ENCODE measurements at regions not wholly inside any gene's neighbourhood (a gene's known extent, or its start where the extent isn't known, plus 50 kb on each side); places are given as distances from the start of the nearest gene placed in this dataset.

GRCh38 chr6:103879800-103880199 lies 979.9 kb downstream of the HACE1 start:
- no peak for DNase-seq (ENCODE audit: extremely low spot score, unreplicated experiment)
- Mint-ChIP-seq H3K27ac (no peak overlapping the region), H3K9me3 (peaks cover 17% of the 10 kb centered on the region), H3K27me3 (no peaks in the 10 kb centered on the region), H3K4me1 (ENCODE audit: unreplicated experiment) (no peaks in the 10 kb centered on the region), H3K36me3 (no peaks in the 10 kb centered on the region), H3K4me3 (no peak overlapping the region)
- TF ChIP-seq, protein P1, sequence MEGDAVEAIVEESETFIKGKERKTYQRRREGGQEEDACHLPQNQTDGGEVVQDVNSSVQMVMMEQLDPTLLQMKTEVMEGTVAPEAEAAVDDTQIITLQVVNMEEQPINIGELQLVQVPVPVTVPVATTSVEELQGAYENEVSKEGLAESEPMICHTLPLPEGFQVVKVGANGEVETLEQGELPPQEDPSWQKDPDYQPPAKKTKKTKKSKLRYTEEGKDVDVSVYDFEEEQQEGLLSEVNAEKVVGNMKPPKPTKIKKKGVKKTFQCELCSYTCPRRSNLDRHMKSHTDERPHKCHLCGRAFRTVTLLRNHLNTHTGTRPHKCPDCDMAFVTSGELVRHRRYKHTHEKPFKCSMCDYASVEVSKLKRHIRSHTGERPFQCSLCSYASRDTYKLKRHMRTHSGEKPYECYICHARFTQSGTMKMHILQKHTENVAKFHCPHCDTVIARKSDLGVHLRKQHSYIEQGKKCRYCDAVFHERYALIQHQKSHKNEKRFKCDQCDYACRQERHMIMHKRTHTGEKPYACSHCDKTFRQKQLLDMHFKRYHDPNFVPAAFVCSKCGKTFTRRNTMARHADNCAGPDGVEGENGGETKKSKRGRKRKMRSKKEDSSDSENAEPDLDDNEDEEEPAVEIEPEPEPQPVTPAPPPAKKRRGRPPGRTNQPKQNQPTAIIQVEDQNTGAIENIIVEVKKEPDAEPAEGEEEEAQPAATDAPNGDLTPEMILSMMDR (conservative IDR thresholded peaks at IDR 0.05), result no peak

GRCh38 chr6:103875221-103875620 lies 984.5 kb downstream of the HACE1 start:
- TF ChIP-seq, protein P1 (conservative IDR thresholded peaks at IDR 0.05), result no peak
- H3K4me3 Mint-ChIP-seq, result no peak overlapping the region
- H3K27ac Mint-ChIP-seq, result no peak overlapping the region
- H3K9me3 Mint-ChIP-seq, result peaks cover 5% of the 10 kb centered on the region
- H3K4me1 Mint-ChIP-seq (ENCODE audit: unreplicated experiment), result peaks cover 3% of the 10 kb centered on the region
- no peak for DNase-seq (ENCODE audit: extremely low spot score, unreplicated experiment)
- H3K36me3 Mint-ChIP-seq, result no peaks in the 10 kb centered on the region
- no peaks in the 10 kb centered on the region for H3K27me3 Mint-ChIP-seq

GRCh38 chr6:103874575-103874974 lies 985.1 kb downstream of the HACE1 start:
- no peak overlapping the region for H3K27ac Mint-ChIP-seq
- peaks cover 4% of the 10 kb centered on the region for H3K9me3 Mint-ChIP-seq
- no peaks in the 10 kb centered on the region for H3K36me3 Mint-ChIP-seq
- no peak overlapping the region for H3K4me3 Mint-ChIP-seq
- H3K27me3 Mint-ChIP-seq, result no peaks in the 10 kb centered on the region
- DNase-seq (ENCODE audit: extremely low spot score, unreplicated experiment), result no peak
- TF ChIP-seq, protein P1 (conservative IDR thresholded peaks at IDR 0.05), result no peak
- peaks cover 3% of the 10 kb centered on the region for H3K4me1 Mint-ChIP-seq (ENCODE audit: unreplicated experiment)

- TF ChIP-seq, protein P1 (conservative IDR thresholded peaks at IDR 0.05), result no peak
- Mint-ChIP-seq H3K27me3 (no peaks in the 10 kb centered on the region), H3K27ac (no peak overlapping the region), H3K36me3 (no peaks in the 10 kb centered on the region), H3K4me3 (no peak overlapping the region), H3K9me3 (peaks cover 4% of the 10 kb centered on the region), H3K4me1 (ENCODE audit: unreplicated experiment) (peaks cover 3% of the 10 kb centered on the region)
- no peak for DNase-seq (ENCODE audit: extremely low spot score, unreplicated experiment)
Measured at GRCh38 chr6:103872678-103873077, 987.0 kb downstream of the HACE1 start.

GRCh38 chr6:103872233-103872632 lies 987.5 kb downstream of the HACE1 start:
- TF ChIP-seq, protein P1 (conservative IDR thresholded peaks at IDR 0.05), result no peak
- Mint-ChIP-seq H3K27ac (no peak overlapping the region), H3K9me3 (peaks cover 4% of the 10 kb centered on the region), H3K4me3 (no peak overlapping the region), H3K27me3 (no peaks in the 10 kb centered on the region), H3K4me1 (ENCODE audit: unreplicated experiment) (peaks cover 3% of the 10 kb centered on the region), H3K36me3 (no peaks in the 10 kb centered on the region)
- DNase-seq (ENCODE audit: extremely low spot score, unreplicated experiment), result no peak

DNA sequence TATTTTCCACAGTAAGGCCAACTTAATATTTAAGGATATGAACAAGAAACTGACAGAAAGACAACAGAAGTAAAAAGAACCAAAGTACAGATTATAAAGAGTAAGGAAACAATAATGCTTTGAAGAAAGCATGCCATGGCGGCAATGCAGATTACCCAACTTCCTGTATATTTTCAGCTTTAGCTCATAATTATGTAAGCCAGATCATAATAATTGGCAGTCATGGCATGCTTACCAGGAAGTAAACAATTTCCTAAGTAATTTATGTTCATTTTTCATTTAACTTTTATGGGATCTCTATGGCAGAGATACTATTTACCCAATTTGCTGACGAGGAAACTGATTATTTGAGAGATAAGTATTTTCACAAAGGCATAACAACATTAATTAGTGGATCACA lies 988.7 kb downstream of the HACE1 start:
- Mint-ChIP-seq H3K27me3 (no peaks in the 10 kb centered on the region), H3K36me3 (no peaks in the 10 kb centered on the region), H3K4me3 (no peak overlapping the region), H3K4me1 (ENCODE audit: unreplicated experiment) (peaks cover 3% of the 10 kb centered on the region), H3K27ac (no peak overlapping the region), H3K9me3 (no peaks in the 10 kb centered on the region)
- DNase-seq (ENCODE audit: extremely low spot score, unreplicated experiment), result no peak
- TF ChIP-seq, protein P1 (conservative IDR thresholded peaks at IDR 0.05), result no peak

Data from type B pancreatic cell (in vitro differentiated cells).